GM21737 (cell line): ENCODE measurements at regions not wholly inside any gene's neighbourhood (a gene's known extent, or its start where the extent isn't known, plus 50 kb on each side); places are given as distances from the start of the nearest gene placed in this dataset.
"Not testable (repeated sequence)": the region's sequence is repeated elsewhere in the genome, so short reads cannot be mapped to it uniquely, and the experiment has no call there.

Source experiments
- ATAC-seq: cut with Tn5 transposase; IDR thresholded peaks from one replicate; pipeline ENCODE4 v1.9.1; 2021; ENCODE audit warnings: mild to moderate bottlenecking, moderate library complexity; ENCODE audit not compliant: unreplicated experiment

DNA sequence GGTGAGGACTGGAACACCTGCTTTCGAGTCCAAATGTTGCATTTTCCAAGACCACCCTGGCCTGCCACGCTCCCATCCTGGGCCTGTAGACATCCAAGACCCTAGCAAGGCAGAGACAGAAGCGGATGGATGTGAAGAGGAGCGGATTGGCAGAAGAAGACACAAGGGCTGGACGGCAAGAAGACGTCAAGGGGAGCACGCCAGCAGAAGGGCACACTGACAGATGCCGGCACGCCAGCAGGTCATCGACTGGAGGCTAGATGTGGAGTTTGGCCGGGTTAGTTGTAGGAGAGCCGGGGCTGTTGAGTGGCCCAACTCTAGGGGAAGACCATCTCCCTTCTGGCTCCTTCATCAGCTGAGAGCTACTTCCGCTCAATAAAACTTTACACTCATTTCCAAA, 251.6 kb downstream of the ZWINT start:
- ATAC-seq = no peak

DNA sequence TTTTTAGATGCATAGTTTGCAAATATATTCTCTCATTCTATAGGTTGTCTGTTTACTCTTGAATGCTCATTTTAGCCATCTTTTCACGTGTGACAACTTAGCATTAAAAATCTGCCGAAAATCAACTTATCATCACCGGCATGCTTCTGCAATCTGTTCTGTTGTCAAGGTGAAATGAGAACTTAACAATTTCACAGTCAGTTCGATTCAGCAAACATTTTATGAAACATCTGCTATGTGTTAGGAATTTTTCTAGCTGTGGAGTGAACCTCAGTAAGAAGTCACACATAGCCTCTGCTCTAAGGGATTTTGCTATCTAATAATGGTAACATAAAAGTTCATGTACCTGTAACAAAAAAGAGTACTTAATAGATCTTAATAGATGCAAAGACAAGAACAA, 256.1 kb downstream of the ZWINT start:
- no peak for ATAC-seq

DNA sequence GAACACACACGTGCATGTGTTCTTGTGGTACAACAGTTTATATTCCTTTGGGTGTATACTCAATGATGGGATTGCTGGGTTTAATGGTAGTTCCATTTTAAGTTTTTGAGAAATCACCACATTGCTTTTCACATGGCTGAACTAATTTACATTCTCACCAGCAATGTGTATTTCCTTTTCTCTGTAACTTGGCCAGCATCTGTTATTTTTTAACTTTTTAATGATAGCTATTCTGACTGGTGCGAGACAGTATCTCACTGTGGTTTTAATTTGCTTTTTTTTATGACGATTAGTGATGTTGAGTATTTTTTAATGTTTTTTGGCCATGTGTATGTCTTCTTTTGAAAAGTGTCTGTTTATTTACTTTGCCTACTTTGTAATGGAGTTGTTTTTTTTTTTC, 256.6 kb downstream of the ZWINT start:
- ATAC-seq = no peak

- no peak for ATAC-seq
These were observed 264.9 kb downstream of the ZWINT start for GRCh38 chr10:56096226-56096517.

- ATAC-seq = no peak
These were observed 265.4 kb downstream of the ZWINT start for GRCh38 chr10:56095506-56096225.

DNA sequence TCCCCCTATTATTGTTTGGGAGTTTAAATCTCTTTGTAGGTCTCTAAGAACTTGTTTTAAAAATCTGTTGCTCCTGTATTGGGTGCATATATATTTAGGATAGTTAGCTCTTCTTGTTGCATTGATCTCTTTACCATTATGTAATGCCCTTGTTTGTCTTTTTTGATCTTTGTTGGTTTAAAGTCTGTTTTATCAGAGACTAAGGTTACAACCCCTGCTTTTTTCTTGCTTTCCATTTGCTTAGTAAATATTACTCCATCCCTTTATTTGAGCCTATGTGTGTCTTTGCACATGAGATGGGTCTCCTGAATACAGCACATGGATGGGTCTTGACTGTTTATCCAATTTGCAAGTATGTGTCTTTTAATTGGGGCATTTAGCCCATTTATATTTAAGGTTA, 267.4 kb downstream of the ZWINT start:
- ATAC-seq = not testable (repeated sequence)

- no peak for ATAC-seq
These were observed 269.2 kb downstream of the ZWINT start for GRCh38 chr10:56091872-56092271.

DNA sequence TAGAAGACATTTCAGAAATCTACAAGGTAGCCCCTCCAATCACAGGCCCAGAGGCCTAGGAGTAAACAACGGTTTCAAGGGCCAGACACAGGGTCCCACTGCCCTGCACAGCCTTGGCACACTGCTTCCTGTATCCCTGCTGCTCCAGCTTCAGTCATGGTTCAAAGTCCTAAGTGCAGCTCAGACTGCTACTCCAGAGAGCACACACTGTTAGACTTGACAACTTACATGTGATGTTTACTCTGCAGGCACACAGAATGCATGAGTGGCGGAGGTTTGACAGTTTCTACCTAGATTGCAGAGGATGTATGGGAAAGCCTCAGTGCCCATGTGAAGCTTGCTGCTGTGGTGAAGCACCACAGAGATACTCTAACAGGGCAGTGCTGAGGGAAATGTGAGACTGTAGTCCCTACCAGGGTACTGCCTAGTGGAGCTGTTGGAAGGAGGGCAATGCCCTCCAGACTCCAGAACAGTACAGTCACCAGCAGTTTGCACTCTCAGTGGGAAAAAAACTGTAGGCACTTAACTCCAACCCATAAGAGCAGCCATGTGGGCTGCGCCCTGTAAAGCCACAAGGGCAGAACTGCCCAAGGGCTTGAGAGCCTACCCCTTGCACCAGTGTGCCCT, 270.0 kb downstream of the ZWINT start:
- no peak for ATAC-seq

- no peak for ATAC-seq
These were observed 275.5 kb downstream of the ZWINT start for GRCh38 chr10:56085406-56086122.

DNA sequence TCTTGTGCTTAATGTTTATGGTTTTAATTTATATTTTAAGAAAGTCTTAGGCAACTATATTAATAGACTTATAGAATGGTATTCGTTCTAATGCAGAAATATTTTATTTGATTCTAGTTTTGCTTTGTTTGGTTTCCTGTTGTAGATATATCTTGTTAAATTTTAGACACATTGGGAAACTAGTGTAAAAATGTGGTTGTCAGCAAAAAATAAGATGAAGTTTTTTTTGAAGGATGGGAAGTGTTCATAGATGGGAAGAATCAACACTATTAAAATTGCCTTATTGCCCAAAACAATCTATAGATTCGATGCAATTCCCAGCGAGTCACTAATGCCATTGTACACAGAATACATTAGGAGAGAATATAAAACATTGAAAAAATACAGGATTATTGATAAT, 278.9 kb downstream of the ZWINT start:
- no peak for ATAC-seq

- no peak for ATAC-seq
These were observed 292.4 kb downstream of the ZWINT start for GRCh38 chr10:56068473-56069263.

GRCh38 chr10:56068040-56068439, 293.0 kb downstream of the ZWINT start:
- ATAC-seq = no peak

DNA sequence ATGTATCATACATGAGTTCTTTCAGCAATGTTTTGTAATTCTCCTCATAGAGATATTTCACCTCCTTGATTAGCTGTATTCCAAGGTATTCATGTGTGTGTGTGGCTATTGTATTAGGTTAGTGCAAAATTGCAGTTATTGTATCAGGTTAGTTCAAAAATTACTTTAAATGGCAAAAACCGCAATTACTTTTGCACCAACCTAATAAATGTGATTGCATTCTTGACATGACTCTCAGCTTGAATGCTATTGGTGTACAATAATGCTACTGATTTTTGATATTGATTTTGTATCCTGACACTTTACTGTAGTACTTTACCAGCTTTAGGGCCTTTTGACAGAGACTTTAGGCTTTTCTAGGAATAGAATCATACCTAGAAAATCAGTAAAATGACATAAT, 297.4 kb downstream of the ZWINT start:
- no peak for ATAC-seq

GRCh38 chr10:56057860-56058259, 303.2 kb downstream of the ZWINT start:
- ATAC-seq = no peak

DNA sequence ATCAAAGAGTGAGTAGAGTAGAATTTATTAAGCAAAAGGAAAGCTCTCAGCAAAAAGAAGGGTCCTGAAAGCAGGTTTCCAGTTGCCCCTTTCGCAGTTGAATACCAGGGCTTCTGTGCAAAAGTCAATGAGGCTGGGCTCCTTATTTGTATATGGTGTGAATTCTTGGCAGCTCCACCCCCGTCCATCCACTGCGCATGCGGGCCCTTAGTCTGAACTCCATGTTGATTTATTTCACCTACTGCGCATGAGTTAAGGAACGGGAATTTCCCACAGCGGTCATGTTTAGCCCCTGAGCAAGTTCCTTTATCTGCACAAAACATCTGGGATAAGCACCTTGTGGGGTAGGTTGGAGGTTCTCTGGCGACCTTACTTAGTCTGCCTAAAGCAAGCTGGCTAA, 325.6 kb downstream of the ZWINT start:
- ATAC-seq = no peak

- ATAC-seq = no peak
These were observed 332.5 kb downstream of the ZWINT start for GRCh38 chr10:56028298-56029132.

DNA sequence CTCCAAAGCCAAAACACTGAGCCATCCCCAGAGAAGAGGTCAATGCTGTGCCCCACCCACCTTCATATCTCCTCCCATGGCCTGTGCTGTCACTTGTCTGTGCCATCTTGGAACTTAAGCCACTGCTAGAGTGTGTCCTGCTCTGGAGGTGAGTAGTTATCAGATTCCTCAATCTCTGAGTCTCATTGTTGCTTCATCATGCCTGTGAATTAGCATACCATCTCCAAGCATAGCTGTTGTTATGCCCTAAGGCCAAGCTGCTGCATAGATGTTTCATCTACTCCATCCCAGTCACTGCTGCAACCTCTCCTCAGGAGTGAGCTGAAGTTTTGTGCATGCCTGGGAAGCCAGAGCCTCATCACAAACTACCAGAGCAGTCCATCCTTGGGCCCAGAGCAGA, 349.0 kb downstream of the ZWINT start:
- no peak for ATAC-seq

GRCh38 chr10:56003555-56003954, 357.5 kb downstream of the ZWINT start:
- ATAC-seq = no peak

DNA sequence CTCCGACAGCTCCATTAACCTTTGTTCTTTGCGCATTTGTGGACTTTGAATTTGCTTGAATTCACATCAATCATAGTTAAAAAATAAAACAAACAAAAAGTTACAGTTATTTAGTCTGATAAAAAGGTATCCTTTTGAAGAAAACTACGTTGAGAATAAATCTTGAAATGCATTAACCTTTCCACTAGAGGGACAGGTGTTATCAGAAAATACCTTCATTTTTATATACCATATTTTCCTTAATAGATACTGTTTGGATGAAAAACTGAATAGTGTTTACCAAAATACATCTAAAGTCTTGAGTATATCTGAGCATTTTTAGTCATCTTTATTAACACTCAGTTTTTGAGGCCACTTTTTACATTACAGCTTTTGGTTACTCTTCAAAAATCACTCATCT, 371.9 kb downstream of the ZWINT start:
- ATAC-seq = no peak

GRCh38 chr10:55979203-55979602, 381.9 kb downstream of the ZWINT start:
- ATAC-seq = no peak

GRCh38 chr10:55966101-55966500, 395.0 kb downstream of the ZWINT start:
- ATAC-seq = no peak
